ENCODE measurements at regions not wholly inside any gene's neighbourhood (a gene's known extent, or its start where the extent isn't known, plus 50 kb on each side); places are given as distances from the start of the nearest gene placed in this dataset.
"Not testable (repeated sequence)": the region's sequence is repeated elsewhere in the genome, so short reads cannot be mapped to it uniquely, and the experiment has no call there.

GRCh38 chr14:28949503-28949902 lies 182.9 kb downstream of the FOXG1 start:
- no peak for DNase-seq (ENCODE audit: low spot score)

GRCh38 chr14:28952161-28952560 lies 185.6 kb downstream of the FOXG1 start:
- DNase-seq (ENCODE audit: low spot score) = no peak

GRCh38 chr14:28952666-28953065 lies 186.1 kb downstream of the FOXG1 start:
- no peak for DNase-seq (ENCODE audit: low spot score)

GRCh38 chr14:28953973-28954372 lies 187.4 kb downstream of the FOXG1 start:
- no peak for DNase-seq (ENCODE audit: low spot score)

GRCh38 chr14:28966416-28967233 lies 200.0 kb downstream of the FOXG1 start:
- DNase-seq (ENCODE audit: low spot score) = no peak

- DNase-seq (ENCODE audit: low spot score) = no peak
These were observed 208.5 kb downstream of the FOXG1 start for GRCh38 chr14:28975084-28975483.

GRCh38 chr14:28982228-28982627 lies 215.6 kb downstream of the FOXG1 start:
- no peak for DNase-seq (ENCODE audit: low spot score)

- no peak for DNase-seq (ENCODE audit: low spot score)
These were observed 216.7 kb downstream of the FOXG1 start for GRCh38 chr14:28983279-28983678.

GRCh38 chr14:28987516-28987915 lies 220.9 kb downstream of the FOXG1 start:
- DNase-seq (ENCODE audit: low spot score) = no peak

- not testable (repeated sequence) for DNase-seq (ENCODE audit: low spot score)
These were observed 230.6 kb downstream of the FOXG1 start for GRCh38 chr14:28997196-28997595.

- no peak for DNase-seq (ENCODE audit: low spot score)
These were observed 233.1 kb downstream of the FOXG1 start for GRCh38 chr14:28999656-29000055.

GRCh38 chr14:29005647-29006046 lies 239.1 kb downstream of the FOXG1 start:
- DNase-seq (ENCODE audit: low spot score) = no peak

- DNase-seq (ENCODE audit: low spot score) = no peak
These were observed 241.4 kb downstream of the FOXG1 start for GRCh38 chr14:29007990-29008389.

- peak; percentile 2 for DNase-seq (ENCODE audit: low spot score)
These were observed 249.7 kb downstream of the FOXG1 start for GRCh38 chr14:29016050-29016900.

GRCh38 chr14:29023505-29023904 lies 256.9 kb downstream of the FOXG1 start:
- DNase-seq (ENCODE audit: low spot score) = not testable (repeated sequence)

GRCh38 chr14:29027441-29027840 lies 260.9 kb downstream of the FOXG1 start:
- DNase-seq (ENCODE audit: low spot score) = not testable (repeated sequence)

GRCh38 chr14:29027941-29028705 lies 261.5 kb downstream of the FOXG1 start:
- not testable (repeated sequence) for DNase-seq (ENCODE audit: low spot score)

GRCh38 chr14:29028973-29029582 lies 262.5 kb downstream of the FOXG1 start:
- no peak for DNase-seq (ENCODE audit: low spot score)

GRCh38 chr14:29030121-29030520 lies 263.5 kb downstream of the FOXG1 start:
- DNase-seq (ENCODE audit: low spot score) = no peak

GRCh38 chr14:29030970-29031369 lies 264.4 kb downstream of the FOXG1 start:
- DNase-seq (ENCODE audit: low spot score) = no peak

- no peak for DNase-seq (ENCODE audit: low spot score)
These were observed 268.5 kb downstream of the FOXG1 start for GRCh38 chr14:29035134-29035533.

- DNase-seq (ENCODE audit: low spot score) = no peak
These were observed 270.8 kb downstream of the FOXG1 start for GRCh38 chr14:29037411-29037810.
